Kidney (tissue), 13 donors: ENCODE measurements at regions not wholly inside any gene's neighbourhood (a gene's known extent, or its start where the extent isn't known, plus 50 kb on each side); places are given as distances from the start of the nearest gene placed in this dataset.
A peak's percentile ranks its signal among the peaks of the same experiment; 100 is the strongest.

Source experiments
- DNase-seq, 5 donors: peaks; one replicate each; pipeline ENCODE4 v3.0.0-alpha.2; 2013 to 2020
- FAIRE-seq: peaks from 2 replicates; lab custom pipeline; 2012; peaks lifted over from hg19 to GRCh38; lab: Jason Lieb, UNC
- H3K27ac ChIP-seq, 2 donors: one replicate each; pipeline ENCODE4 v1.7.0; 2013; ENCODE audit warnings: low read depth in 2 of 2, low read length in 2 of 2, inconsistent platforms in 1 of 2
- H3K27me3 ChIP-seq: one replicate; pipeline ENCODE4 v1.7.1; 2013; ENCODE audit warnings: low read length, inconsistent platforms; ENCODE audit not compliant: control insufficient read depth, insufficient read depth
- H3K36me3 ChIP-seq, 3 donors: one replicate each; pipeline versions ENCODE4 v1.7.0 to v1.7.1; 2013; ENCODE audit warnings: low read length in 3 of 3, control low read depth in 1 of 3, inconsistent platforms in 1 of 3; ENCODE audit not compliant: insufficient read depth in 3 of 3, control insufficient read depth in 2 of 3
- H3K4me1 ChIP-seq, 3 donors: one replicate each; pipeline versions ENCODE4 v1.7.0 to v1.7.1; 2013; ENCODE audit warnings: low read length in 3 of 3, inconsistent platforms in 1 of 3, low read depth in 1 of 3; ENCODE audit not compliant: control insufficient read depth in 2 of 3, insufficient read depth in 2 of 3
- H3K4me3 ChIP-seq, 3 donors: one replicate each; pipeline versions ENCODE4 v1.7.0 to v1.8.1; 2013; ENCODE audit warnings: low read length in 3 of 3, control low read depth in 1 of 3, inconsistent platforms in 1 of 3
- H3K9ac ChIP-seq, 3 donors: one replicate each; pipeline versions ENCODE4 v1.7.0 to v1.7.1; 2013; ENCODE audit warnings: low read length in 3 of 3, control low read depth in 1 of 3, inconsistent platforms in 1 of 3
- H3K9me3 ChIP-seq, 3 donors: one replicate each; pipeline versions ENCODE4 v1.7.0 to v1.7.1; 2013; ENCODE audit warnings: low read length in 3 of 3, control low read depth in 1 of 3, inconsistent platforms in 1 of 3; ENCODE audit not compliant: control insufficient read depth in 2 of 3, insufficient read depth in 1 of 3
- CTCF ChIP-seq: IDR thresholded peaks from 3 replicates; pipeline ENCODE4 v1.5.1; 2012; ENCODE audit warnings: mild to moderate bottlenecking, moderate library complexity, borderline replicate concordance; ENCODE audit not compliant: insufficient read depth; ENCODE audit errors: extremely low read depth
- intact Hi-C: fragments of 100-400 bp; cut with DNase I; formaldehyde crosslinking; loops from one replicate; pipeline ENCODE4 v1.11.1; 2022
- donor health status: control.
- donor health status: control.
- donor health status: control.
- donor health status: control.
- donor health status: control.
- donor health status: DM: yes; HTN: yes; CAD: no.
- donor health status: Normal renal cell carcinoma (clear cell type).

GRCh38 chr7:28346676-28347363 lies 65.5 kb upstream of the CREB5 start:
- Histone ChIP-seq H3K9me3 (no peaks in the 10 kb centered on the region), H3K36me3 (no peaks in the 10 kb centered on the region), H3K27me3 (no peaks in the 10 kb centered on the region), H3K9ac (no peak overlapping the region), H3K4me1 (no peaks in the 10 kb centered on the region), H3K27ac (no peak overlapping the region), H3K4me3 (no peak overlapping the region)
- FAIRE-seq (no peak), DNase-seq (no peak)
- intact Hi-C loops = no loop called here
- no peak for TF ChIP-seq CTCF

GRCh38 chr7:28347475-28348318 lies 64.6 kb upstream of the CREB5 start:
- no peaks in the 10 kb centered on the region for H3K9me3 ChIP-seq
- no peaks in the 10 kb centered on the region for H3K4me1 ChIP-seq
- no peak for TF ChIP-seq CTCF
- no peak for FAIRE-seq
- peak in 1 of 5 donors; percentile 47 for DNase-seq
- H3K27ac ChIP-seq = no peak overlapping the region
- intact Hi-C loops = no loop called here
- H3K27me3 ChIP-seq = no peaks in the 10 kb centered on the region
- H3K9ac ChIP-seq = no peak overlapping the region
- no peak overlapping the region for H3K4me3 ChIP-seq
- H3K36me3 ChIP-seq = no peaks in the 10 kb centered on the region

GRCh38 chr7:28348636-28349035 lies 63.7 kb upstream of the CREB5 start:
- Histone ChIP-seq H3K36me3 (no peaks in the 10 kb centered on the region), H3K27ac (no peak overlapping the region), H3K4me1 (no peaks in the 10 kb centered on the region), H3K4me3 (no peak overlapping the region), H3K9ac (no peak overlapping the region), H3K9me3 (no peaks in the 10 kb centered on the region), H3K27me3 (no peaks in the 10 kb centered on the region)
- intact Hi-C loops = no loop called here
- no peak for FAIRE-seq
- no peak for TF ChIP-seq CTCF
- no peak for DNase-seq
